ENCODE measurements at regions not wholly inside any gene's neighbourhood (a gene's known extent, or its start where the extent isn't known, plus 50 kb on each side); places are given as distances from the start of the nearest gene placed in this dataset.
"Not testable (repeated sequence)": the region's sequence is repeated elsewhere in the genome, so short reads cannot be mapped to it uniquely, and the experiment has no call there.

DNA sequence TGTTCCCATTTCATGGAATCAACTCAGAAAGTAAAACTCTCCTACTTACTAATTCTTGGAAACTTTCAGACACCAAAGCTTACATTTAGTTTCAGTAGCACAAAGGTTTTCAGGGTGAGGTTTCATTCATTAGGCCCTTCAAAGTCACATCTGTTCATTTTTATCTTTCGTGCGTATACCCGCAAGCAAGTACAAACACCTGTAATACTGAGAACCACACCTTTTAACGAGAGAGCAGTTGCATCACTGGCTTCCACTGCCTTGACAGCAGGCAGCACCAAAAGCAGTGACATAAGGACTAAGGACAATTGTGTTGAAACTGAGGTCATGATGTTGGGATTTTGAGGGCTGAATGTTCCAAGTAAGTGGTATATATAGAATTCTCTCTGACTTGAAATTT, 60.5 kb downstream of the GOLGA6L22 start:
- not testable (repeated sequence) for DNase-seq

GRCh38 chr15:22526537-22526936, 67.8 kb downstream of the GOLGA6L22 start:
- not testable (repeated sequence) for DNase-seq

GRCh38 chr15:22527016-22527415, 68.3 kb downstream of the GOLGA6L22 start:
- DNase-seq = not testable (repeated sequence)

- DNase-seq = not testable (repeated sequence)
Measured at GRCh38 chr15:22529200-22529599, 70.5 kb downstream of the GOLGA6L22 start.

- DNase-seq = not testable (repeated sequence)
Measured at GRCh38 chr15:22559701-22560100, 101.0 kb downstream of the GOLGA6L22 start.

DNA sequence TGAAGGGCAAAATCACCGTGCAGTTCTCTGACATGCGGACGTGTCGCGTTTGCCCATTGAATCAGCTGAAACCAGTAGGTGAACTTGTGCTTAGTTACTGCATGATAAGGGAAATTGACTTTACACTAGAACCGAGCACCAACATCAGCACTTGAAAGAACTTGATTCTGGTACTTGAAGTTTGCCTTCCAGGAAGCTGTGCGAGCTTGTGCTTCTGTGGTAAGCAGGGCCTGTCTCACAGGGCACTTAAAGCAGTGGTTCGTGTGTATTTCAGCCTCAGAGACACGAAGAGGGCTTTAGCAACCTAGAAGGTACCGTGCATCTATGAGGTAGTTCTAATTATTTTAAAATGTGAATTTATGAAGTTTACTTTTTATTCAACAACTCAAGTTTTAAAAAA, 103.0 kb downstream of the GOLGA6L22 start:
- not testable (repeated sequence) for DNase-seq

GRCh38 chr15:22566510-22566909, 107.8 kb downstream of the GOLGA6L22 start:
- not testable (repeated sequence) for DNase-seq

DNA sequence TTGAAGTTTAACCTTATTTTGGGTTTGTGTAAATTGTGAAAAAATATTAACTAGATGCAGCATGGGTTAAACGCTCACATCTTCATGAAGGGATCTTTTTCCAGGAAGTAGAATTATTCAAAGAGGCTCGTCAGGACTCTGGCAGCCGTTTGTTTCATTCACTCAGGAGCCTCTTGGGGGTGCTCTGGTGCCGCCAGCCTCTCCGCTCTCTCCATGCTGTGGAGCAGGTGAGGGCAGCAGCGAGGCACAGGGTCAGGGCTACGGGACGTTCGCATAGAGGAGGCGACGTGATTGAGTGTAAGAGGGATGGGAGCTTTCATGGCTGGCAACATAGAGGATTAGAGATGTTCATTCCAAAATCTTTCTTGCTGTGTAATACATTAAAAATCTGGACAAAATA, 110.8 kb downstream of the GOLGA6L22 start:
- DNase-seq = not testable (repeated sequence)

DNA sequence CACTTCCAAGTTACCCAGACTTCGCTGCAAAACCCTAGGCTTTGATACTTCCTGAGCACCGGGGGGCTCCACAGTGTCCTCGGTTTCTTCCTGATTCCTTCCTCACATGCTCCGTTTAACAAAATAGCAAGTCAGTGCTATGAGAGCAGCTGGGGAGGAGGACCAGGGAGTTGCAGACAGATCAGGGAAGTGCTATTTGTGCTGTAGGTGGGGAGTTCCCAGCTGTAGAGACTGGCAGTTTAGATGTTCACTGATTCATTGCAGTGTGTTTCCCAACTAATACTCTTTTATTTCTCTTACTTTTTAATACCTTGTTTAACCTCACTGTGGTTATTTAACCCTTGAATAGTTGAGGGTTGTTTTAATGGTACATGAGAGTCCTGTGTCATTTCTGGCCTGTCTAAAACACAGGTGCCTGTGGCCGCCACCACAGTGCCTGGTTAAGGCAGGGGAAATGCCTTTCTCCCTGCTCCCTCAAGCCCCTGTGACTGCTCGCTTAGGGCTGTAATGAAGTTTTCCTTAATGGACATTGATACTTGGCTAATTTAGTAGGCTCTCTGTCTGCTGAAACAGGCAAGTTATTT, 113.5 kb downstream of the GOLGA6L22 start:
- DNase-seq = not testable (repeated sequence)

GRCh38 chr15:22572792-22573191, 114.1 kb downstream of the GOLGA6L22 start:
- DNase-seq = not testable (repeated sequence)

DNA sequence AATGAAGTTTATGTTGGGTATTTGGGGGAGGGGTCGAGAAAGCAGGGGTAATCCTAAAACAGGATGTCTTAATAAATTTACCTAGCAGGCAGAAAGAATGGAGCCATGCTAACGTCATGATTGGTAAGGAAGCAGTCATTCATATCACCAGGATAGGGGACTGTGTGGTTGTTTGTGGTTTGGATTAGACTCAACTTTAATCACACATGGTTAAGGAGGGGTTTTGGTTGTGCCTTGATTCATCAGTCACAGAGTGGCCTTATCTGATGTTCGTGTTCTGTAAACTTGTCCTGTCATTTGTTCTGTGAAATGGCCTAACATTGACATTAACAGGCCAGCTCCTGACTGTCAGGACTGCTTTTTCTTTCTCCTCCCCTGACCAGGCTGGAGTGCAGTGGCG, 119.1 kb downstream of the GOLGA6L22 start:
- not testable (repeated sequence) for DNase-seq

GRCh38 chr15:22579213-22579612, 120.5 kb downstream of the GOLGA6L22 start:
- not testable (repeated sequence) for DNase-seq

DNA sequence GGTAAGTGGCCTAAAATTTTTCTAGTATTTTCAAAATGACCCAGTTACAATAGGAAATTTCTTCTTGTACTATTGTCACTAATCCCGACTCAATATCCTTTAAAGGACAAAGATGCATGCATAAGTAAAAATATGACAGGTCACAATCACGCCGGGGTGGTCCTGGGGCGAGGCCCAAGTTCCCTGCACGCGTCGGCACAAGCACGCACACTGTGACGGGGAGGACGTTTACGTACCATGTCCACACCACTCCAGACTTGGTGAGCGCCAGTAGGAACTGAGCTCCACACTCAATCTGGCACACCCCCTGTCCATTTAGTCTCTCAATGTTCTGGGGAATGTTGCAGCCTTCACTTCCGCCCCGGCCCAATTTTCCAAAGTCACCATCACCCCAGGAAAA, 128.7 kb downstream of the GOLGA6L22 start:
- not testable (repeated sequence) for DNase-seq

- DNase-seq = not testable (repeated sequence)
Measured at GRCh38 chr15:22598552-22598951, 139.8 kb downstream of the GOLGA6L22 start.

- not testable (repeated sequence) for DNase-seq
Measured at GRCh38 chr15:22599526-22600320, 141.0 kb downstream of the GOLGA6L22 start.

DNA sequence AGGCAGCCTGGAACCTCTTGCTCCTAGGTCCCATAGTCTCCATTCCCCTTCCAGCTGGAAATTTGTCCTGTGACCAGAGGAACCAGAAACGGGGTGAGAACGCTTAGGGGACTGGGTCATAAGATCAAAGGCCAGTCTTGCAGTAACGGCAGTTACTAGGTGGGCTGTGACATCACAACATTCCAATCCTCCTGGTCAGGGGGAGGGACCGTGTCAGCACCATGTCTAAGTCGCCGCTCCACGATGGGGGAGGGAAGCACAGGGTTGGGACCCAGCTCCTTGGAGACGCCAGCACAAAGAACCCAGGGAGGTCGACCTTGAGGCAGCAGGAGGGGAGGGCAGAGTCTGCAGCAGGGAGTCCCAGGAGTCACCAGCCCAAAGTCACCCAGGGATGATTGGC, 158.3 kb downstream of the GOLGA6L22 start:
- not testable (repeated sequence) for DNase-seq

- DNase-seq = not testable (repeated sequence)
Measured at GRCh38 chr15:22631789-22632188, 154.7 kb upstream of the NIPA1 start.

DNA sequence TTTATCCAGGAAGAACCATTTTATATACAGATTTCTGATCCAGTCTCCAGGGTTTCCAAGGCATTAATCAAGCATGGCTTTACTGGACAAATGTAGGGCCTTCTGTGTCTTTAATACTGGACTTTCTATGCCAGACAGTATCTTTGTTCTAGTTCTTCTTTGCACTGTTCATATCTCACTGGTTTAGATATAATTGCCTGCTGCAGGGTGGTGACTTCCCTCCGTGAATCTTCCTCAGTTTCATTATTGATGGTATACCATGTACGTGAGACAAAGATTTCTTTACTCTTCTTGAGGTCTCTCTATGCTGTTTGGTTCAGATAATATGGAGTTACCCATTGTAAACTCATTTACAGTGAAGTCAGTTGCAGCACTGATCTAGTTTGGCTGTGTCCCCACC, 146.5 kb upstream of the NIPA1 start:
- DNase-seq = not testable (repeated sequence)

GRCh38 chr15:22649458-22649857, 137.0 kb upstream of the NIPA1 start:
- DNase-seq = not testable (repeated sequence)

DNA sequence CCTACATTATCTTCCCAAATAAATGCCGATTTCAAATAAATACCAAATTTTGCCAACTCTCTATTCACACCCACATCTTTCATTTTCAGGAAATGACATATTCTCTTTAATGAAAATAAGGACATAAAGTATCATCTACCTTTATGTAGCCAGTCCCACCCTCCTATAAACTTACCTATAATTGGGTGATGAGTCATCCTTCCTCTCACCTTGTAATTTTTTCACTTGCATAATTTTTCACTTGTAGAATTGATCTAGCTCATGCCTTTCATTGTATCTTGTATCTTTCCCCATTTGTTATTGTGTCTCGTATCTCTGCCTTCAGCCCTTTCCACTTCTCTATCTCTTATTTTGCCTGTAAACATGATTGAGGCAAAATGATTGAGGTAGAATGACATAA, 135.3 kb upstream of the NIPA1 start:
- not testable (repeated sequence) for DNase-seq

DNA sequence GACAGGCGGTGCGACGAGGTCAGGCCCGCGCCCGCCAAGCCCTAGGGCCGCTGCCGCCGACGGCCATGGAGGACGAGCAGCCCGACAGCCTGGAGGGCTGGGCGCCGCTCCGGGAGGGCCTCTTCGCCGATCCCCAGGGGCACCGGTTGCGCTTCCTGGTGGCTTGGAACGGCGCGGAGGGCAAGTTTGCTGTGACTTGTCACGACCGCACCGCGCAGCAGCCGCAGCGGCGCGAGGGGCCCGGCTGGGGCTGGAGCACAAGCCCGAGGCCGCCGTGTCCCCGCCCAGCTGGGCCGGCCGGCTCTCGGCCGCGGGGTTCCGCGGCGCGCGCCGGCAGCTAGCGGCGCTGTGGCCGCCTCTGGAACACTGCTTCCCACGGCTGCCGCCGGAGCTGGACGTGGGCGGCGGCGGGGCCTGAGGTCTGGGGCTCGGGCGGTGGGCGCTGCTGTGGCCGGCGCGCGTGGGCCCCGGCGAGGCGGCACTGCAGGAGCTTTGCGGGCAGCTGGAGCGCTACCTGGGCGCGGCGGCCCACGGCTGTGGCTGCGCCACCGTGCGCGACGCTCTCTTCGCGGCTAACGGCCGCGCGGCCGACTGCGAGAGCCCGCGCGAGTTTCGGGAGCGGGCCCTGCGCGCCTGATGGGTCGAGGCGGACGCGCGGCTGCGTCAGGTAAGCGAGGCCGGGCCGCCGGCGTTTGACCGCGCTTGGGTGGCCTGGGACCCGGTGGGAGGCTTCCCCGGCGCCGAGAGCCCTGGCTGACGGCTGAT, 122.0 kb upstream of the NIPA1 start:
- peak; percentile 12 for DNase-seq

DNA sequence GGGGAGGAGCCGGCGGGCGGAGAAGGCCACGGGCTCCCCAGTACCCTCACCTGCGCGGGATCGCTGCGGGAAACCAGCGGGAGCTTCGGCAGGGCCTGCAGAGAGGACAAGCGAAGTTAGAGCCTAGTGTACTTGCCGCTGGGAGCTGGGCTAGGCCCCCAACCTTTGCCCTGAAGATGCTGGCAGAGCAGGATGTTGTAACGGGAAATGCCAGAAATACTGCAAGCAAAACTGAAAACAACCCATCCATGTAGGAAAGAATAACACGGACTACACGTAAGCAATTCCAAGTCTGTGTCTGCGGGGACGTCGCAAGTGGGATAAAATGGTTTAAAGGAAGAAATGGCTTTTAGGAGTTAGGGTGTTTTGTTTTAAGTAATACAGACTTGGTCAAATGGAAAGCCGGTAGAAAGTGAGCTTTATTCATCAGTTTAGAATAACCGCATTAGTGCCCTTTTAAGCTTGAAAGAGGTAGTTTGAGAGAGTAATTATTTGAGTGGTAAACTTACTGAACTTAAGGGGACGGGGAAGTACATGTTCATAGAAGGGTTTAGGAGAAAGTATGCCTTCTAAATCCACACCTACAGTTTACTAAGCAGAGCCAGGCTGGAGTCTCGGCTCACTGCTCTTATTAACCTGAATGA, 121.3 kb upstream of the NIPA1 start:
- DNase-seq = not testable (repeated sequence)

- not testable (repeated sequence) for DNase-seq
Measured at GRCh38 chr15:22665711-22666110, 120.7 kb upstream of the NIPA1 start.

Data from stimulated activated CD4-positive, alpha-beta T cell treated with anti-CD3 and anti-CD28 coated beads, Interleukin-12 subunit alpha, Interleukin-12 subunit beta, amount 100 ng/mL, for 4 hours (primary cell).